ENCODE measurements at regions not wholly inside any gene's neighbourhood (a gene's known extent, or its start where the extent isn't known, plus 50 kb on each side); places are given as distances from the start of the nearest gene placed in this dataset.

DNA sequence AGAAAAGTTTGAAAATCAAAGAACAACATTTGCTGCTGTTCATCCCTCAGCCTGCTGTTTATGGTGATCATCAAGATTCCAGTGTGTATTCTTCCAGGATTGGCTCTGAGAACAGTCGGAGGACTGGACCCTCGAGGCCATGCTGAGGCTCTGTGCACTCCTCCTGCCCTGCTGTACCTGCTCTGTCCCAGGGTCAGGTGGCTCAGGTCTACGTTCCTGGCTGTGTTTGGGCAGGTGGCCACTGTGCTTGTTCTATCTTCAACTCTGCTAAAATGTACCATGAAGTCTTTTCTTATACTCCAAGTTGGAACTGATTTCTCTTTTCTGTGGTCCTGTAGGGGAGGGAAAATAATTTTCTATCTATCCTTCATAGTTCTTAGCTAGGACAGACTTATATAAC, 175.9 kb downstream of the RWDD3 start:
- TF ChIP-seq, protein P1, sequence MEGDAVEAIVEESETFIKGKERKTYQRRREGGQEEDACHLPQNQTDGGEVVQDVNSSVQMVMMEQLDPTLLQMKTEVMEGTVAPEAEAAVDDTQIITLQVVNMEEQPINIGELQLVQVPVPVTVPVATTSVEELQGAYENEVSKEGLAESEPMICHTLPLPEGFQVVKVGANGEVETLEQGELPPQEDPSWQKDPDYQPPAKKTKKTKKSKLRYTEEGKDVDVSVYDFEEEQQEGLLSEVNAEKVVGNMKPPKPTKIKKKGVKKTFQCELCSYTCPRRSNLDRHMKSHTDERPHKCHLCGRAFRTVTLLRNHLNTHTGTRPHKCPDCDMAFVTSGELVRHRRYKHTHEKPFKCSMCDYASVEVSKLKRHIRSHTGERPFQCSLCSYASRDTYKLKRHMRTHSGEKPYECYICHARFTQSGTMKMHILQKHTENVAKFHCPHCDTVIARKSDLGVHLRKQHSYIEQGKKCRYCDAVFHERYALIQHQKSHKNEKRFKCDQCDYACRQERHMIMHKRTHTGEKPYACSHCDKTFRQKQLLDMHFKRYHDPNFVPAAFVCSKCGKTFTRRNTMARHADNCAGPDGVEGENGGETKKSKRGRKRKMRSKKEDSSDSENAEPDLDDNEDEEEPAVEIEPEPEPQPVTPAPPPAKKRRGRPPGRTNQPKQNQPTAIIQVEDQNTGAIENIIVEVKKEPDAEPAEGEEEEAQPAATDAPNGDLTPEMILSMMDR (IDR thresholded peaks at IDR 0.05; ENCODE audit: low read depth, low read length) = no peak
- no peak for DNase-seq (ENCODE audit: extremely low read depth, low read depth)

DNA sequence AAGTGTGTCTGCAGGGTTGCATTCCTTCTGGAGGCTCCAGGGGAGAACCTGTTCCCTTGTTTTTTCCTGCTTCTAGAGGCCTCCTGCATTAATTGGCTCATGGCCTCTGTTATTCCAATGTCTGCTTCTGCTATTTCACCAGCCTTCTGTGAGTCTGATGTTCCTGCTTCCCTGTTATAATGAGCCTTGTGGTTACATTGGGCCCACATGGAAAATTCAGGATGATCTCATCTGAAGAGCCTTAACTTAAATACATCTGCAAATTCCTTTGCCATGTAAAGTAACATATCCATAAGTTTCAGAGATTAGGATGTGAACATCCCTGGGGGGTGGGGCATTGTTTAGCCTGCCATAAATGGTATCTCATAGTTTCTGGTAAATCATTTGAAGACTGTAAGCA, 181.1 kb downstream of the RWDD3 start:
- no peak for DNase-seq (ENCODE audit: extremely low read depth, low read depth)
- TF ChIP-seq, protein P1 (IDR thresholded peaks at IDR 0.05; ENCODE audit: low read depth, low read length) = no peak

GRCh38 chr1:95426772-95427171, 192.8 kb downstream of the RWDD3 start:
- TF ChIP-seq, protein P1 (IDR thresholded peaks at IDR 0.05; ENCODE audit: low read depth, low read length) = no peak
- DNase-seq (ENCODE audit: extremely low read depth, low read depth) = no peak

GRCh38 chr1:95427525-95427924, 193.5 kb downstream of the RWDD3 start:
- DNase-seq (ENCODE audit: extremely low read depth, low read depth) = no peak
- TF ChIP-seq, protein P1 (IDR thresholded peaks at IDR 0.05; ENCODE audit: low read depth, low read length) = no peak

GRCh38 chr1:95431235-95431634, 197.2 kb downstream of the RWDD3 start:
- no peak for DNase-seq (ENCODE audit: extremely low read depth, low read depth)
- TF ChIP-seq, protein P1 (IDR thresholded peaks at IDR 0.05; ENCODE audit: low read depth, low read length) = no peak

- DNase-seq (ENCODE audit: extremely low read depth, low read depth) = no peak
- TF ChIP-seq, protein P1 (IDR thresholded peaks at IDR 0.05; ENCODE audit: low read depth, low read length) = no peak
Measured at GRCh38 chr1:95435611-95436010, 201.6 kb downstream of the RWDD3 start.

- no peak for DNase-seq (ENCODE audit: extremely low read depth, low read depth)
- TF ChIP-seq, protein P1 (IDR thresholded peaks at IDR 0.05; ENCODE audit: low read depth, low read length) = no peak
Measured at GRCh38 chr1:95437011-95437410, 203.0 kb downstream of the RWDD3 start.

Data from AG09319 (cell line).